Stimulated activated CD4-positive, alpha-beta T cell treated with anti-CD3 and anti-CD28 coated beads, TNF-alpha, amount 100 ng/mL, for 24 hours (primary cell): ENCODE measurements at regions not wholly inside any gene's neighbourhood (a gene's known extent, or its start where the extent isn't known, plus 50 kb on each side); places are given as distances from the start of the nearest gene placed in this dataset.

ENCODE experiments used
- DNase-seq, 3 experiments: peaks; one replicate each; pipeline ENCODE4 v3.0.0-alpha.2; 2020; ENCODE audit warnings: low read depth in 3 of 3

DNA sequence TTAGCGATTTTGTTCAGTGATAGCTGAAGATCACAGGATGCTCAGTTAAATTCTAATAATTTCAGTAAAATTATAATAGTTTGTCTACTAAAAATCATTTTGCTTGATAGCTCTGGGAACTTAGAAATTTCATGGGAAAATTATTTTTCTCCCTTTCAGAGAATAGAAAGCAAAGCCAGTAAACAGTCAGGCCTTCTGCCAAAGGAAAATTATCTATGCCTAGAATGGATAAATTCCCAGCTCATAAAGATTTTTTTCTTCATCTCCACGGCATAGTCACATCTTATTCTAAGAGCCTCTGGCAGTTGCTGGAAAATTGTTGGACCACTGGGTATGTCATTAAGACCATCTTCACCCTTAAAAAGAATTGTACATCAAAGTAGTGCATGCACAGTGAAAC, 169.6 kb upstream of the ANO3 start:
- no peak for DNase-seq

- DNase-seq: no peak
Measured at GRCh38 chr11:26186389-26186788, 145.5 kb upstream of the ANO3 start.

GRCh38 chr11:26187639-26188038, 144.3 kb upstream of the ANO3 start:
- no peak for DNase-seq

DNA sequence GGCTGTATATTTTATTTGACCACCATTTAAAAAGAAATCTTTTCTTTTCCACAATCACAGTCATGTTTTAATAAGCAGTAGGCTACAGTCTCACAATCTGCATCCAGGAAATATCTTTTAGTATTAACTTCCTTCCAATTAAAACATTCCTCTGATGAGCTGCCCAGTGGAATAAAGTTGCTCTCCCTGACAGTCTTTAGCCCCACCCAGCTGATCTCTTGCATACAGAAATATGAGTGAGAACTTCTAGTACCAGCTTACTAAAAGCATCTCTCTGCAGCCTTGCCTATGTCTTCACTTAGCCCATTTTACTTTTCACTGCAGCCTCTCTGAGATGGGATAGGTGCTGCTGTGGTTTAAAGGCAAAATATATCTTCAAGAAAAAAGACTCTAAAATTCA, 143.4 kb upstream of the ANO3 start:
- no peak for DNase-seq

DNA sequence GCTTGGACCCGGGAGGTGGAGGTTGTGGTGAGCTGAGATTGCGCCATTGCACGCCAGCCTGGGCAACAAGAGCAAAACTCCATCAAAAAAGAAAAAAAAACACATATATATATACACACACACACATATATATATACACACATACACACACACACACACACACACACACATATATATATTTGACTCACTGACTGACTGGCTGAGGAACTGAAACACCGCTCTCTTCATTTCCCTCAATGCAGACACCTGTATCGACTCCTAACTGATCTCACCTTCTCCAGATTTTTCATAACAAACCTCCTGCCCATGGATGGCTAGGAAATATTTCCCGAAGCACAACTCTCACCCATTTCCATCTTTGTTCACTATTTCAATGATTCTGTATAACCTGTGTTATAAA, 140.7 kb upstream of the ANO3 start:
- DNase-seq: no peak

GRCh38 chr11:26193694-26194365, 138.1 kb upstream of the ANO3 start:
- no peak for DNase-seq

DNA sequence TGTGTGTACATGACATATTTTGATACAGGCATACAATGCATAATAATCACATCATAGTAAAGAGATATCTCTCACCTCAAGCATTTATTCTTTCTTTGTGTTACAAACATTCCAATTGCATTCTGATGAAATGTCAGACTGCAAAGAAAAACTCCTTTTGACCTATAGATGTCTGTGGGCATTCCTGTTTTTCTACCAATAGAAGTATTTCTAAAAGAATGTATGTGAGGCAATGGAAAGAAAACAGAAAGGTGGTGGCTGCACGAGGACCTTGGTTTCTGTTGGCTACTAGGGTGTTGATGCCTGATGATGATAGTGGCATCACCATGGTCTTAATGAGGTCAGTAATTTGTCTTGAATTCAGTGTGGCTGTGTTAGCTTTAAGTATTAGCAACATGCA, 137.0 kb upstream of the ANO3 start:
- no peak for DNase-seq

DNA sequence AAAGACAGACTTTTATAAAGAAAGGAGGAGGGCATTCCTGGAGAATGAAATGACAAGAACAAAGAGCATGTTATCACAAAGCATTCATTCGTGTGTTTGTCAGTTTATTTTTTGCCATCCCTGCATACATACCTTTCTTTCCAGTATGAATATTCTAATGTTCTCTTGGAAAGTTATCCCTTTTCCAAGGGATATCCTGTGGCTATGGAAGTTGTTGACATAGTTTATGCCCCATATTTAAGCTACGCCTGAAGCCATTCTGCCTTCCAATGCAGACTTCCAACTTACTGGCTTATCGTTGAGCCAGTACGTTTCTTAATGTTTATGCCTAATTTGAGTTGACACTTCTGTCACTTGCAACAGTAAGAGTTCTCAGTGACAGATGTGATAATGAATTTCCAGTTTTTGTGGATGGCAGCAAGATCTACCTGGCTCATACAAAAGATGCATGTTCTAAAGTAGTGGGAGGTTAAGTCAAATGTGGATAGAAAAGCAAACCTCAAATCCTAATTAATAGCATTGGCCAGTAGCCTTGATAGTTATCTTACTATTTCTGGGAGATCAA, 133.3 kb upstream of the ANO3 start:
- no peak for DNase-seq

GRCh38 chr11:26199331-26200095, 132.4 kb upstream of the ANO3 start:
- DNase-seq: no peak

- DNase-seq: no peak
Measured at GRCh38 chr11:26201411-26201810, 130.5 kb upstream of the ANO3 start.

- no peak for DNase-seq
Measured at GRCh38 chr11:26202754-26203153, 129.2 kb upstream of the ANO3 start.

DNA sequence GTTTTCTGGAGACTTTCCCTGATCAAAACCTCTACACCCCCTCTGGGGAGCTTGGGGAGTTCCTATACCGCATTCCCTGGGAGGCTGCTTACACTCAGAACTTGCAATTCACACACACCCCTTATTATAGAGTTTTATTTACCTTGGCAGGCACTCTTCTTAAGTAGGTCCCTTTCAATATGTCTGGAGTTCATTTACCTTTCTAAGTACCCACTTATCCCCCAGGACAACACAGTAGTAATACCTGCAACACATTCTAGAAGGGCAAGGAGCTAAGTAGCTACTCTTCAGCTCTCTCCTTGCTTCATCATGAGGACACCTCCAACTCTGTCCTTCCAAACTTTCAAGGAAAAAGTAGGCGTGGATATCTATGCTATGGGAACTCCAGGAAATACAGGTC, 127.8 kb upstream of the ANO3 start:
- DNase-seq: no peak

DNA sequence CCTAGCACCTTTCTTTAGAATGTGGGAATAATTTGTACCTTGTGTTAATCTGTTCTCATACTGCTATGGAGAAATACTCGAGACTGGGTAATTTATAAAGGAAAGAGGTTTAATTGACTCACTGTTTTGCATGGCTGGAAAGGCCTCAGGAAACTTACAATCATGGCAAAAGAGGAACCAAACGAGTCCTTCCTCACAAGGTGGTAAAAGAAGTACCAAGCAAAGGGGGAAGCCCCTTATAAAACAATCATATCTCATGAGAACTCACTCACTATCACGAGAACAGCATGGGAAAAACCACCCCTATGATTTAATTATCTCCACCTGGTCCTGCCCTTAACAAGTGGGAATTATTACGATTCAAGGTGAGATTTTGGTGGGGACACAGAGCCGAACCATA, 127.1 kb upstream of the ANO3 start:
- DNase-seq: no peak

DNA sequence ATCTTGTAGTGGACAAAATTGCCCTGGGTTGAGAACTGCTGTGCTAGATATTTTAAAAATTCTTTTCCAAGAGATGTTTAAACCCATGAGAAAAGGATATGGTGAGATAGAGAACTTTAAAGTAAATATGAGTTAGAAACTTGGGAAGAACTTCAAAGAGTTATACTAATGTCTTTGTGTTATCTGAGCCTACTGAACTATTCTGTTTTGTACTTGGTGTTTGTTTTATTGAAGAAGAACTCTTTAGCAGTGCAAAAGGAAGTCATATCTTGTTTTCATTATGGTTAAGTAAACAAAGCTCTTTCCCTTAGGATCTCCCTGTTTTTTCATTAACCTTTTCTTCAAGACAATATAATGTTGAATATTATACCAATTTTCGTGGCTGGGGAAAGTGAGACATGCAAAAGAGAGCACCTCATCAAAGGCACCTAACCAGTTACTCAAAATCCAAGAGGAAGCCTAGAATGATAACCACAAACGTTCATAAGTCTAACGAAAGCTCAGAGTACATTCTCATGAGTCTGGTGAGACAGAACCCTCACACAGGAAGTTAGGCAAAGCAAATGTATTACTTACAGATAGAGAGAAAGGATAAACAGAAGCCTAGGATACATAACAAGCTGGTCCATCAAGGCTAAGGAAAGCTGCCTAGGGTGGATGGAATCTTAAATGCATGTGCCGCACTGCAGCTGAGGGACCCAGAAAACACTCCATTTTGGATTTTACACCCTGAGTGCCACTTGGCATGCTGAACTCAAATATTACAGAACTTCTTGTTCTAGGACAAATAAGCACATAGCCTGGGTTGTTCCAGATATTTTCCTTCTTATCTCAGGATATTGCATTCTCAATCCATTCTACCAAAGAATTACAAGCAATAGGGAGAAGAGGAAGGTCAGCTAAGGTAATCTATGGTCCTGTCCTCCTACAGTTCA, 112.5 kb upstream of the ANO3 start:
- DNase-seq: no peak

DNA sequence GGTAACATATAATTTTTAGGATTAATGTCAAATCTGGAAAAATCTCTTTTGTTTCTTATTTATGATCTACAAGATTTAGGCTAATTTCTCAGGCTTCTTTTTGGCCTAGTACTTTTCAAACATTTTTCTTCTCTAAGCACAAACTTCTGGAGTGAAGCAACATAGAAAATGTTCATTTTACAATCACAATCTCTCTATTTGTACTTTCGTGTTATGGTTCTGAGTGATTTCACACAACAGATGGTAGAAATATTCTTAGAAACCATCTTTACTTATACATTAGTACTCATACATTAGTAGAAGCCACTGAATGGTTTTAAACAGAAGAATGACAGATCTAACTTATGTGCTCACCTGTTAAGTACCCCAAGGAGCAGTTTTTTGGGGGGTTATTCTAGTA, 106.3 kb upstream of the ANO3 start:
- DNase-seq: no peak

DNA sequence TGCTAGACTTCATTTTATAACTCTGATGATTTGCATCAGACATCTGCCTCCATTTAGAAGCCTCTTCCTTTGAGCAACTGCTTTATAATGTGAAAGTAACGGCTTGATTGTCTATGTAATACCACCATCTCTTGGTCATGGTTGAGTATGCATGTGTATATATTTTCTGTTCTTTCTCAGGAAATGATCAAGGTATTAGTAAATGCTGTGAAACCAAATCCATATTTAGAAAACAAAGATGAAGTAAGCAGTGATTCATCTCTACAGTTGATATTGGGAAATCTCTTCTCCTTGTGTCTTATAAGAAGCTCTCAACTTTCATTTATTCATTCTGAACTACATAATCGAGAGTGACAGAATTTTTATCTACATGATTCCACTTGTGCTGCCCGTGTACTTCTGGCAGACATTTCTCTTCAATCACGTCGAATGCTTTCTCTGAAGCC, 104.6 kb upstream of the ANO3 start:
- no peak for DNase-seq

DNA sequence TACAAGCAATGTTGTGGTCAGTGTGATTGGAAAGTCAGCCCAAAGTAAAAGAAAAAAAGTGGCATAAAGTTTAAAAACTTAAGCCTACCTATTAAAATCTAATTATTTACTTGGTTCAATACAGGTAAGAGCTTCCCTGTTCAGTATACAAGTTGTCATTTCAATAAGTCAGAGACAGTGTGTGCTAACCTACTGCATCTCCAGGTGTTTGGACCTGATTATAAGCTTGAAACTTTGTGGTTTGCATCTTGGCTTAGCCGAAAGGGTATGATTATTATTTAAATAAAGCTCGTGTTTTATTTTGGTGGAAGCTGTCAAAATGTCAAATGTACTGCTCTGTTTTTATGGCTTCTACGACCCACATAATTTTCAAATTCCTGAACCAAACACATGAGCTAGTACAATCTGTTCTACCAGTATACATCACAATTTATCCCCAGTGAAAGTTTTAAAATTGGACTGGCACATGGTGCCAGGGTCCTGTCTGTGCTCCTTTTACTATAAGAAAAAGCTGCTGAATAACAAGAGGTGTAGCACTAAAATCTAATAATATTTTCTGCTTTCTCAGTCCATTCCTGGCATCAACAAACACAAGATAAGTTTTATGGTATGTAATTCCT, 103.9 kb upstream of the ANO3 start:
- DNase-seq: no peak

GRCh38 chr11:26228778-26229177, 103.2 kb upstream of the ANO3 start:
- no peak for DNase-seq

DNA sequence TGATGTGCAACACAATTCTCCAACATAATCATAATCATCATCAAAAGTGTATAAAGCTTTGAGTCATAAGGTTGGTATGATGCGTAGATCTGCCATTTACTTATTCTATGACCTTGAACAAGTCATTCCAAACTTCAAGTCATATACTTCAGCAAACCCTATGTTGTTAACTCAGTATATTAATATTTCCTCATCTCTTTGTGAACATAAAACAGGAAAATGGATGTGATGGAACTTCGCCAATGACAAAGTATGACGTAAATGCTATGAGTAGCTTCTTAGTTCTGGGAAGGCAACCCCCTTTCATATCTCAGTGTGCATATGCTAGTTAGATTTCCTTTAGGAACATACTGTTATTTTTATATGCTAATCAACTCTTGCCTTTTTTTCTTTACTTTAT, 102.7 kb upstream of the ANO3 start:
- no peak for DNase-seq

DNA sequence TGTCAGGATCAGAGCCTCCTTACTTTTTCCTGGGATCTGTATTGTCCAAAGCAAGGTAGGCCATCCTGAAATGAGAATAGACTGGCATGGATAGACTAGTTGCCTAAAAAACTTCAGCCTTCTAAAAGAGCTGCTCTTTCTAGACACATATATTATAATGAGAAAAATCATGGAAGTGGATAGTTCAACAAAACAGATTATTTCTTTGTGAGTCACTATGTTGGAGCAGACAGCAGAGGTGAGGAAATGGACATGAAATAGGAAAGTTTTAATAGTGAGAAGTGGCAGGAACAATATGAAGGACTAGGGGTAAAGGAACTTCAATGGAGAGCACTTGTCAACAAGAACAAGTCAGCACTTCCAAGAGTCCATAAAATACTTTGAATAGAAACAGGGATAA, 101.9 kb upstream of the ANO3 start:
- DNase-seq: no peak

DNA sequence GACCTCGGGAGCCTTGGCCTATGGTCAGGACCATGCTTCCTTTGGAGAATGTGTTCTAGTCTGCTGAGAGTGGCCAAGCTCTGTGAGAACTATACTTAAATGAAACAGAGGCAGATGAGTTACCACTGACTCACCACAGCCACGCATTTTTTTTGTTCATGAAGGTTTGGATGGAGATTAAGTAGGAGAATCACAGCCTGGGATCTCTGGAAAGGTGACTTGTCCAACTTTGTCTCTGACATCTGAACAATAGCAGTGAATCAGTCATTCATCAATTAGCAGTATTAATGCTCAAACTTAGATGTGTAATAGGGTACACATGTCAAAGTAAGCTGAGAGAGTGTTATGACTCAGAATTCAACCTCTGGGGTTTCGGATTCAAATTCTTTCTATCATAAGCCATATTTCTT, 100.7 kb upstream of the ANO3 start:
- DNase-seq: no peak

GRCh38 chr11:26234451-26234850, 97.5 kb upstream of the ANO3 start:
- DNase-seq: no peak
